ENCODE measurements at regions not wholly inside any gene's neighbourhood (a gene's known extent, or its start where the extent isn't known, plus 50 kb on each side); places are given as distances from the start of the nearest gene placed in this dataset.
A peak's percentile ranks its signal among the peaks of the same experiment; 100 is the strongest.

- H3K9me3 ChIP-seq (ENCODE audit: control insufficient read depth, insufficient read depth, low read depth, low read length) = no peaks in the 10 kb centered on the region
- TF ChIP-seq EZH2 (IDR thresholded peaks at IDR 0.05; ENCODE audit: low read length, missing control alignments) (no peak), CTCF (conservative IDR thresholded peaks at IDR 0.05 in 1 of 2, IDR thresholded peaks at IDR 0.05 in 1 of 2; ENCODE audit: low read depth in 1 of 2, low read length in 2 of 2) (no peak)
- H3K27me3 ChIP-seq (ENCODE audit: control insufficient read depth, insufficient read depth, low read length) = no peaks in the 10 kb centered on the region
- peaks cover 7% of the 10 kb centered on the region for H3K4me1 ChIP-seq (ENCODE audit: control insufficient read depth, extremely low read depth, insufficient read depth, low read length)
- no peaks in the 10 kb centered on the region for H4K20me1 ChIP-seq (ENCODE audit: control insufficient read depth, extremely low read depth, insufficient read depth, low read length)
- peak overlapping the region; percentile 46 for H3K27ac ChIP-seq (ENCODE audit: insufficient read depth, low read length)
- no peak overlapping the region for H3K9ac ChIP-seq (ENCODE audit: insufficient read depth, low read length)
- no peaks in the 10 kb centered on the region for H3K79me2 ChIP-seq (ENCODE audit: control insufficient read depth, insufficient read depth, low read length)
- H3K4me3 ChIP-seq (replicated peaks in 1 of 4; ENCODE audit: control extremely low read depth in 1 of 4, insufficient read depth in 1 of 4, low read depth in 3 of 4, low read length in 4 of 4) = no peak overlapping the region
- H2AFZ ChIP-seq (ENCODE audit: low read length) = no peak overlapping the region
- peak overlapping the region; percentile 17 for H3K4me2 ChIP-seq (ENCODE audit: extremely low read depth, insufficient read depth, low read length)
- DNase-seq (ENCODE audit: low read depth in 2 of 2) = peak; percentile 24 to 49
- H3K36me3 ChIP-seq (ENCODE audit: control insufficient read depth, insufficient read depth, low read length) = no peaks in the 10 kb centered on the region
Observed at GRCh38 chr1:87760155-87760554, 431.5 kb downstream of the LMO4 start.

- Histone ChIP-seq H3K4me2 (ENCODE audit: extremely low read depth, insufficient read depth, low read length) (no peak overlapping the region), H3K27me3 (ENCODE audit: control insufficient read depth, insufficient read depth, low read length) (no peaks in the 10 kb centered on the region), H3K9ac (ENCODE audit: insufficient read depth, low read length) (no peak overlapping the region), H3K9me3 (ENCODE audit: control insufficient read depth, insufficient read depth, low read depth, low read length) (no peaks in the 10 kb centered on the region), H3K36me3 (ENCODE audit: control insufficient read depth, insufficient read depth, low read length) (no peaks in the 10 kb centered on the region), H3K79me2 (ENCODE audit: control insufficient read depth, insufficient read depth, low read length) (no peaks in the 10 kb centered on the region), H2AFZ (ENCODE audit: low read length) (no peak overlapping the region), H3K4me3 (replicated peaks in 1 of 4; ENCODE audit: control extremely low read depth in 1 of 4, insufficient read depth in 1 of 4, low read depth in 3 of 4, low read length in 4 of 4) (no peak overlapping the region), H4K20me1 (ENCODE audit: control insufficient read depth, extremely low read depth, insufficient read depth, low read length) (no peaks in the 10 kb centered on the region), H3K4me1 (ENCODE audit: control insufficient read depth, extremely low read depth, insufficient read depth, low read length) (peaks cover 10% of the 10 kb centered on the region), H3K27ac (ENCODE audit: insufficient read depth, low read length) (no peak overlapping the region)
- no peak for TF ChIP-seq EZH2 (IDR thresholded peaks at IDR 0.05; ENCODE audit: low read length, missing control alignments)
- TF ChIP-seq CTCF (conservative IDR thresholded peaks at IDR 0.05 in 1 of 2, IDR thresholded peaks at IDR 0.05 in 1 of 2; ENCODE audit: low read depth in 1 of 2, low read length in 2 of 2) = no peak
- no peak for DNase-seq (ENCODE audit: low read depth in 2 of 2)
Observed at GRCh38 chr1:87760654-87761053, 432.0 kb downstream of the LMO4 start.

- Histone ChIP-seq H2AFZ (ENCODE audit: low read length) (peak overlapping the region; percentile 18), H4K20me1 (ENCODE audit: control insufficient read depth, extremely low read depth, insufficient read depth, low read length) (no peaks in the 10 kb centered on the region), H3K4me1 (ENCODE audit: control insufficient read depth, extremely low read depth, insufficient read depth, low read length) (peaks cover 8% of the 10 kb centered on the region), H3K79me2 (ENCODE audit: control insufficient read depth, insufficient read depth, low read length) (no peaks in the 10 kb centered on the region), H3K4me3 (replicated peaks in 1 of 4; ENCODE audit: control extremely low read depth in 1 of 4, insufficient read depth in 1 of 4, low read depth in 3 of 4, low read length in 4 of 4) (no peak overlapping the region), H3K9me3 (ENCODE audit: control insufficient read depth, insufficient read depth, low read depth, low read length) (no peaks in the 10 kb centered on the region), H3K36me3 (ENCODE audit: control insufficient read depth, insufficient read depth, low read length) (no peaks in the 10 kb centered on the region), H3K27me3 (ENCODE audit: control insufficient read depth, insufficient read depth, low read length) (no peaks in the 10 kb centered on the region), H3K4me2 (ENCODE audit: extremely low read depth, insufficient read depth, low read length) (no peak overlapping the region), H3K27ac (ENCODE audit: insufficient read depth, low read length) (no peak overlapping the region), H3K9ac (ENCODE audit: insufficient read depth, low read length) (no peak overlapping the region)
- no peak for TF ChIP-seq EZH2 (IDR thresholded peaks at IDR 0.05; ENCODE audit: low read length, missing control alignments)
- no peak for TF ChIP-seq CTCF (conservative IDR thresholded peaks at IDR 0.05 in 1 of 2, IDR thresholded peaks at IDR 0.05 in 1 of 2; ENCODE audit: low read depth in 1 of 2, low read length in 2 of 2)
- DNase-seq (ENCODE audit: low read depth in 2 of 2) = peak in 1 of 2 donors; percentile 6
Observed at GRCh38 chr1:87763483-87763882, 434.8 kb downstream of the LMO4 start.

All from fibroblast of lung (primary cell).